Type B pancreatic cell (in vitro differentiated cells): ENCODE measurements at regions not wholly inside any gene's neighbourhood (a gene's known extent, or its start where the extent isn't known, plus 50 kb on each side); places are given as distances from the start of the nearest gene placed in this dataset.

Source experiments
- DNase-seq: peaks from one replicate; pipeline ENCODE4 v3.0.0; 2021; ENCODE audit warnings: mixed read lengths; ENCODE audit not compliant: unreplicated experiment; ENCODE audit errors: extremely low spot score
- H3K27ac Mint-ChIP-seq: 2 replicates; pipeline ENCODE4 v1.8.0; 2021; ENCODE audit warnings: mild to moderate bottlenecking, mixed read lengths
- H3K27me3 Mint-ChIP-seq: 2 replicates; pipeline ENCODE4 v1.8.0; 2021; ENCODE audit warnings: mixed read lengths
- H3K36me3 Mint-ChIP-seq: 2 replicates; pipeline ENCODE4 v1.8.0; 2021; ENCODE audit warnings: mixed read lengths
- H3K4me1 Mint-ChIP-seq: one replicate; pipeline ENCODE4 v1.8.0; 2021; ENCODE audit warnings: mixed read lengths; ENCODE audit not compliant: unreplicated experiment
- H3K4me3 Mint-ChIP-seq: 2 replicates; pipeline ENCODE4 v1.8.0; 2021; ENCODE audit warnings: mild to moderate bottlenecking, mixed read lengths
- H3K9me3 Mint-ChIP-seq: 2 replicates; pipeline ENCODE4 v1.8.0; 2021; ENCODE audit warnings: mixed read lengths
- TF ChIP-seq, protein P1 (sequence below): fragments of 200-600 bp; sonication (generic); conservative IDR thresholded peaks from 2 replicates; pipeline ENCODE4 v1.5.0; 2021; ENCODE audit warnings: antibody characterized with exemption, mild to moderate bottlenecking

GRCh38 chr5:117955831-117956230 is 1032.5 kb downstream of the DTWD2 start:
- TF ChIP-seq, protein P1, sequence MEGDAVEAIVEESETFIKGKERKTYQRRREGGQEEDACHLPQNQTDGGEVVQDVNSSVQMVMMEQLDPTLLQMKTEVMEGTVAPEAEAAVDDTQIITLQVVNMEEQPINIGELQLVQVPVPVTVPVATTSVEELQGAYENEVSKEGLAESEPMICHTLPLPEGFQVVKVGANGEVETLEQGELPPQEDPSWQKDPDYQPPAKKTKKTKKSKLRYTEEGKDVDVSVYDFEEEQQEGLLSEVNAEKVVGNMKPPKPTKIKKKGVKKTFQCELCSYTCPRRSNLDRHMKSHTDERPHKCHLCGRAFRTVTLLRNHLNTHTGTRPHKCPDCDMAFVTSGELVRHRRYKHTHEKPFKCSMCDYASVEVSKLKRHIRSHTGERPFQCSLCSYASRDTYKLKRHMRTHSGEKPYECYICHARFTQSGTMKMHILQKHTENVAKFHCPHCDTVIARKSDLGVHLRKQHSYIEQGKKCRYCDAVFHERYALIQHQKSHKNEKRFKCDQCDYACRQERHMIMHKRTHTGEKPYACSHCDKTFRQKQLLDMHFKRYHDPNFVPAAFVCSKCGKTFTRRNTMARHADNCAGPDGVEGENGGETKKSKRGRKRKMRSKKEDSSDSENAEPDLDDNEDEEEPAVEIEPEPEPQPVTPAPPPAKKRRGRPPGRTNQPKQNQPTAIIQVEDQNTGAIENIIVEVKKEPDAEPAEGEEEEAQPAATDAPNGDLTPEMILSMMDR = no peak
- Mint-ChIP-seq H3K4me1 (no peaks in the 10 kb centered on the region), H3K36me3 (no peaks in the 10 kb centered on the region), H3K9me3 (peaks cover 7% of the 10 kb centered on the region), H3K4me3 (no peak overlapping the region), H3K27me3 (no peaks in the 10 kb centered on the region), H3K27ac (no peak overlapping the region)
- no peak for DNase-seq

DNA sequence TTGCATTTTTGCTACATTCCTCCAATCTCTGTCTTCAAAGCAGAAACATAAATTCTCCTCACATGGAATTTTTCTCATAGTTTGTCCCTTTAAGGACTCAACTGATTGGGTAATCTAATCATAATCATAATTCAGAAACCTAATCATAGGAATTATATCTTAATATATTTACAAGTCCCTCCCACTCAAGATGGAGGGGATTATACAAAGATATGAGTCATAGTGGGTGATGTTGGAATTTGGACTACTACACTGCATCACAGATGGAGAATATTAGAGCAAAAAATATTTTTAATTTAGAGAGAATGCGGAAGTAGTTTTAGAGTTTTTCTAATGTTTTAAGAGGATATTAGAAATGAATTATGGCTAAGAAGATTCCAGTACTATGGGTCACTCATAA is 1034.0 kb downstream of the DTWD2 start:
- TF ChIP-seq, protein P1 = no peak
- Mint-ChIP-seq H3K9me3 (peaks cover 7% of the 10 kb centered on the region), H3K27me3 (no peaks in the 10 kb centered on the region), H3K36me3 (no peaks in the 10 kb centered on the region), H3K4me1 (no peaks in the 10 kb centered on the region), H3K4me3 (no peak overlapping the region), H3K27ac (no peak overlapping the region)
- DNase-seq = no peak

DNA sequence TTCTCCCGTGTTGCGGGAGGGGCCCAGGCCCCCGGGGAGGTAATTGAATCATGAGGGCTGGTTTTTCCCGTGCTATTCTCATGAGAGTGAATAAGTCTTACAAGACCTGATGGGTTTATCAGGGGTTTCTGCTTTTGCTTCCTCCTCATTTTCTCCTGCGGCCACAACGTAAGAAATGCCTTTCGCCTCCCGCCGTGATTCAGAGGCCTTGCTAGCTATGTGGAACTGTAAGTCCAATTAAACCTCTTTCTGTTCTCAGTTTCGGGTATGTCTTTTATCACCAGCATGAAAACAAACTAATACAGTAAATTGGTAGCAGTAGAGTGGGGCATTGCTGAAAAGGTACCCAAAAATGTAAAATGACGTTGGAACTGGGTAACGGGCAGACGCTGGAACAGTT is 1035.1 kb downstream of the DTWD2 start:
- TF ChIP-seq, protein P1 = no peak
- H3K9me3 Mint-ChIP-seq = peaks cover 7% of the 10 kb centered on the region
- no peak overlapping the region for H3K27ac Mint-ChIP-seq
- H3K4me3 Mint-ChIP-seq = no peak overlapping the region
- no peaks in the 10 kb centered on the region for H3K4me1 Mint-ChIP-seq
- H3K27me3 Mint-ChIP-seq = no peaks in the 10 kb centered on the region
- no peak for DNase-seq
- H3K36me3 Mint-ChIP-seq = no peaks in the 10 kb centered on the region

- no peak overlapping the region for H3K27ac Mint-ChIP-seq
- no peak overlapping the region for H3K4me3 Mint-ChIP-seq
- peaks cover 7% of the 10 kb centered on the region for H3K9me3 Mint-ChIP-seq
- TF ChIP-seq, protein P1 = no peak
- H3K36me3 Mint-ChIP-seq = no peaks in the 10 kb centered on the region
- peaks cover 5% of the 10 kb centered on the region for H3K4me1 Mint-ChIP-seq
- H3K27me3 Mint-ChIP-seq = no peaks in the 10 kb centered on the region
- DNase-seq = no peak
These were observed 1040.5 kb downstream of the DTWD2 start for GRCh38 chr5:117947836-117948235.

- DNase-seq = no peak
- Mint-ChIP-seq H3K4me3 (no peak overlapping the region), H3K27ac (no peak overlapping the region), H3K36me3 (no peaks in the 10 kb centered on the region), H3K4me1 (peaks cover 5% of the 10 kb centered on the region), H3K27me3 (no peaks in the 10 kb centered on the region), H3K9me3 (peaks cover 5% of the 10 kb centered on the region)
- TF ChIP-seq, protein P1 = no peak
These were observed 1041.2 kb downstream of the DTWD2 start for GRCh38 chr5:117947121-117947520.

DNA sequence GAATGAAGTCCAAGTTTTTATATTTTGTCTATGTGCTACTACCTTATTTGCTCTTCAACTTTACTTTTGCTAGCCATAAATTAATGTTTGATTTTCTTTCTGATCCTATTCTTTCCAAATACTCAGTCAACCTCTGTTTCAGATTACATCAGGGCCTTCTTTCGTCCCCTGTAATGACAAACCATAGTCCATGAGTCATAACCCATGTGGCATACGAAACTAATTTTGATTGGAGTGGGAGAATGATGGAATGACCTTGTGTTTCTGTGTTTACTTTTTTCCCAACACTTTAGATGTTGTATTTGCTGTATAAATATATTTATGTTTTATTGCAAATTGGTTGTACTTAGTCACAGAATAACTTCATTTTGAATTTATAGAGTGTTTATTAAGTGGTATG is 1043.1 kb downstream of the DTWD2 start:
- peaks cover 5% of the 10 kb centered on the region for H3K4me1 Mint-ChIP-seq
- H3K36me3 Mint-ChIP-seq = no peaks in the 10 kb centered on the region
- TF ChIP-seq, protein P1 = no peak
- no peak overlapping the region for H3K27ac Mint-ChIP-seq
- no peaks in the 10 kb centered on the region for H3K27me3 Mint-ChIP-seq
- no peak overlapping the region for H3K4me3 Mint-ChIP-seq
- DNase-seq = no peak
- peaks cover 7% of the 10 kb centered on the region for H3K9me3 Mint-ChIP-seq
